ENCODE measurements at regions not wholly inside any gene's neighbourhood (a gene's known extent, or its start where the extent isn't known, plus 50 kb on each side); places are given as distances from the start of the nearest gene placed in this dataset.

GRCh38 chr11:81647374-81647773 is 1086.3 kb downstream of the FAM181B start:
- no peak for TF ChIP-seq CTCF (IDR thresholded peaks at IDR 0.05; ENCODE audit: insufficient read depth, low read length, severe bottlenecking)
- FAIRE-seq (no peak), DNase-seq (ENCODE audit: low read depth) (no peak)
- Histone ChIP-seq H3K27me3 (ENCODE audit: control insufficient read depth, insufficient read depth, low read length) (peaks cover 1% of the 10 kb centered on the region), H3K36me3 (ENCODE audit: control insufficient read depth, insufficient read depth, low read length) (no peaks in the 10 kb centered on the region), H3K4me3 (ENCODE audit: low read depth, low read length) (no peak overlapping the region)

- DNase-seq (ENCODE audit: low read depth) (peak; percentile 50), FAIRE-seq (no peak)
- no peak overlapping the region for H3K4me3 ChIP-seq (ENCODE audit: low read depth, low read length)
- peaks cover 1% of the 10 kb centered on the region for H3K27me3 ChIP-seq (ENCODE audit: control insufficient read depth, insufficient read depth, low read length)
- no peaks in the 10 kb centered on the region for H3K36me3 ChIP-seq (ENCODE audit: control insufficient read depth, insufficient read depth, low read length)
- TF ChIP-seq CTCF (IDR thresholded peaks at IDR 0.05; ENCODE audit: insufficient read depth, low read length, severe bottlenecking), result peak; percentile 44
These were observed 1089.3 kb downstream of the FAM181B start for GRCh38 chr11:81644239-81644840.

GRCh38 chr11:81634483-81634882 is 1099.2 kb downstream of the FAM181B start:
- FAIRE-seq, result no peak
- no peak for DNase-seq (ENCODE audit: low read depth)

GRCh38 chr11:81602508-81602907 is 1131.2 kb downstream of the FAM181B start:
- DNase-seq (ENCODE audit: low read depth), result no peak
- H3K36me3 ChIP-seq (ENCODE audit: control insufficient read depth, insufficient read depth, low read length), result no peaks in the 10 kb centered on the region
- FAIRE-seq, result no peak
- no peak for TF ChIP-seq CTCF (IDR thresholded peaks at IDR 0.05; ENCODE audit: insufficient read depth, low read length, severe bottlenecking)
- no peaks in the 10 kb centered on the region for H3K27me3 ChIP-seq (ENCODE audit: control insufficient read depth, insufficient read depth, low read length)
- no peak overlapping the region for H3K4me3 ChIP-seq (ENCODE audit: low read depth, low read length)

More at GRCh38 chr11:81634483-81634882, 1099.2 kb downstream of the FAM181B start:
- no peak for TF ChIP-seq CTCF (IDR thresholded peaks at IDR 0.05; ENCODE audit: insufficient read depth, low read length, severe bottlenecking)
- no peaks in the 10 kb centered on the region for H3K27me3 ChIP-seq (ENCODE audit: control insufficient read depth, insufficient read depth, low read length)
- H3K4me3 ChIP-seq (ENCODE audit: low read depth, low read length), result no peak overlapping the region
- no peaks in the 10 kb centered on the region for H3K36me3 ChIP-seq (ENCODE audit: control insufficient read depth, insufficient read depth, low read length)

- Histone ChIP-seq H3K36me3 (ENCODE audit: control insufficient read depth, insufficient read depth, low read length) (no peaks in the 10 kb centered on the region), H3K4me3 (ENCODE audit: low read depth, low read length) (no peak overlapping the region), H3K27me3 (ENCODE audit: control insufficient read depth, insufficient read depth, low read length) (no peaks in the 10 kb centered on the region)
- FAIRE-seq, result no peak
- TF ChIP-seq CTCF (IDR thresholded peaks at IDR 0.05; ENCODE audit: insufficient read depth, low read length, severe bottlenecking), result no peak
- DNase-seq (ENCODE audit: low read depth), result no peak
These were observed 1137.0 kb downstream of the FAM181B start for GRCh38 chr11:81596704-81597103.

GRCh38 chr11:81585390-81585933 is 1148.2 kb downstream of the FAM181B start:
- H3K4me3 ChIP-seq (ENCODE audit: low read depth, low read length), result no peak overlapping the region
- H3K36me3 ChIP-seq (ENCODE audit: control insufficient read depth, insufficient read depth, low read length), result no peaks in the 10 kb centered on the region
- TF ChIP-seq CTCF (IDR thresholded peaks at IDR 0.05; ENCODE audit: insufficient read depth, low read length, severe bottlenecking), result no peak
- DNase-seq (ENCODE audit: low read depth) (no peak), FAIRE-seq (no peak)
- H3K27me3 ChIP-seq (ENCODE audit: control insufficient read depth, insufficient read depth, low read length), result no peaks in the 10 kb centered on the region
